GM12878 (cell line): ENCODE measurements at regions not wholly inside any gene's neighbourhood (a gene's known extent, or its start where the extent isn't known, plus 50 kb on each side); places are given as distances from the start of the nearest gene placed in this dataset.

Experiments used
- ATAC-seq: fragments of 200-7000 bp; cut with Tn5 transposase; 3 replicates; pipeline ENCODE4 v1.9.1; 2020; ENCODE audit warnings: mild to moderate bottlenecking, moderate library complexity
- BruUV-seq: library from RNA; stranded (reverse); fragments of 400-500 nt; replicated peaks from 2 replicates; lab custom pipeline; 2021; lab: Mats Ljungman, UMichigan
- CTCF ChIA-PET: fragments of 300-600 bp; sonication (Branson Sonifier 250); formaldehyde crosslinking; extraction: SDS; loops from one replicate; lab custom pipeline; 2021; ENCODE audit warnings: inconsistent platforms; lab: Yijun Ruan, JAX
- POLR2A ChIA-PET: fragments of 350-600 bp; formaldehyde crosslinking; extraction: SDS; loops from one replicate; lab custom pipeline; 2021; ENCODE audit warnings: inconsistent platforms; lab: Charles Lee
- RAD21 ChIA-PET: fragments of 300-600 bp; sonication (Branson Sonifier 250); formaldehyde crosslinking; loops from one replicate; lab custom pipeline; 2023; ENCODE audit warnings: antibody characterized with exemption; ENCODE audit not compliant: unreplicated experiment; lab: Charles Lee
- SMC1A ChIA-PET: fragments of 300-600 bp; sonication (Branson Sonifier 250); formaldehyde crosslinking; loops from one replicate; lab custom pipeline; 2023; ENCODE audit not compliant: unreplicated experiment, uncharacterized antibody; lab: Charles Lee
- DNase-seq: peaks from one replicate; pipeline ENCODE4 v3.0.0-alpha.2; 2011; ENCODE audit warnings: low read depth, low spot score
- FAIRE-seq: peaks from 3 replicates; lab custom pipeline; 2011; peaks lifted over from hg19 to GRCh38; lab: Jason Lieb, UNC
- H2AFZ ChIP-seq: 2 replicates; pipeline ENCODE4 v1.6.0; 2011; ENCODE audit warnings: low read depth, low read length, control low read depth; ENCODE audit not compliant: control insufficient read depth
- H3K27ac ChIP-seq: 2 replicates; pipeline ENCODE4 v1.5.1; 2011; ENCODE audit warnings: control low read depth; ENCODE audit not compliant: control insufficient read depth, insufficient read depth
- H3K27me3 ChIP-seq, 2 experiments: replicated peaks in 1 of 2; 2 replicates each; pipeline versions ENCODE4 v1.6.0 to v1.6.1; 2011; ENCODE audit warnings: low read length in 1 of 2; ENCODE audit not compliant: control insufficient read depth in 2 of 2, insufficient read depth in 2 of 2
- H3K36me3 ChIP-seq, 2 experiments: 2 replicates each; pipeline ENCODE4 v1.5.1; 2011; ENCODE audit warnings: low read length in 1 of 2; ENCODE audit not compliant: control insufficient read depth in 2 of 2, insufficient read depth in 2 of 2
- H3K4me1 ChIP-seq: 2 replicates; pipeline ENCODE4 v1.6.1; 2011; ENCODE audit warnings: mild to moderate bottlenecking, low read length, moderate library complexity, mixed read lengths; ENCODE audit not compliant: control insufficient read depth, insufficient read depth
- H3K4me2 ChIP-seq: 2 replicates; pipeline ENCODE4 v1.6.0; 2011; ENCODE audit warnings: control low read depth; ENCODE audit not compliant: control insufficient read depth, insufficient read depth
- H3K4me3 ChIP-seq: fragments of 200-600 bp; sonication (generic); 2 replicates; pipeline ENCODE4 v1.5.1; 2016
- H3K79me2 ChIP-seq: 2 replicates; pipeline ENCODE4 v1.6.0; 2011; ENCODE audit warnings: low read length; ENCODE audit not compliant: control insufficient read depth, insufficient read depth
- H3K9ac ChIP-seq: 2 replicates; pipeline ENCODE4 v1.8.0; 2011; ENCODE audit warnings: low read length, control low read depth, mixed read lengths; ENCODE audit not compliant: control insufficient read depth, insufficient read depth
- H3K9me3 ChIP-seq: replicated peaks from 3 replicates; pipeline ENCODE4 v1.5.1; 2011; ENCODE audit warnings: mild to moderate bottlenecking, low read length; ENCODE audit not compliant: control insufficient read depth, insufficient read depth
- H4K20me1 ChIP-seq: 2 replicates; pipeline ENCODE4 v1.6.0; 2011; ENCODE audit not compliant: control insufficient read depth, insufficient read depth
- BHLHE40 ChIP-seq, 2 experiments: fragments of 450-650 bp in 1 of 2; IDR thresholded peaks; 2 replicates each; pipeline ENCODE4 v1.6.1; 2011 to 2017; ENCODE audit warnings: low read depth in 2 of 2, borderline replicate concordance in 1 of 2, improper control_type of control experiment in 1 of 2, low read length in 1 of 2, mild to moderate bottlenecking in 1 of 2
- CHD1 ChIP-seq: IDR thresholded peaks from 2 replicates; pipeline ENCODE4 v1.6.1; 2012; ENCODE audit warnings: low read depth, low read length, improper control_type of control experiment
- CHD4 ChIP-seq: fragments of 200-600 bp; sonication (generic); IDR thresholded peaks from 2 replicates; pipeline ENCODE4 v1.6.1; 2016; ENCODE audit warnings: mild to moderate bottlenecking
- FOXM1 ChIP-seq: IDR thresholded peaks from 2 replicates; pipeline ENCODE4 v1.6.1; 2012; ENCODE audit warnings: low read depth, mild to moderate bottlenecking, inconsistent platforms, low read length, moderate library complexity
- HCFC1 ChIP-seq: fragments of 150-350 bp; IDR thresholded peaks from 2 replicates; pipeline ENCODE4 v1.6.1; 2014; ENCODE audit warnings: low read length
- MEF2A ChIP-seq: IDR thresholded peaks from 2 replicates; pipeline ENCODE4 v1.6.1; 2011; ENCODE audit warnings: low read depth, mild to moderate bottlenecking, low read length, moderate library complexity; ENCODE audit not compliant: insufficient read depth
- MXI1 ChIP-seq: fragments of 150-350 bp; IDR thresholded peaks from 2 replicates; pipeline ENCODE4 v1.6.1; 2011; ENCODE audit warnings: low read depth, mild to moderate bottlenecking, inconsistent platforms, low read length, improper control_type of control experiment
- STAT1 ChIP-seq: fragments of 450-650 bp; conservative IDR thresholded peaks from 2 replicates; pipeline ENCODE4 v1.6.1; 2014; ENCODE audit warnings: antibody characterized with exemption, mild to moderate bottlenecking
- STAT3 ChIP-seq: IDR thresholded peaks from 2 replicates; pipeline ENCODE4 v1.6.1; 2011; ENCODE audit warnings: low read depth, low read length, improper control_type of control experiment
- SUPT20H ChIP-seq: IDR thresholded peaks from 2 replicates; pipeline ENCODE4 v1.6.1; 2011; ENCODE audit warnings: low read depth, mild to moderate bottlenecking, low read length, moderate library complexity, borderline replicate concordance; ENCODE audit not compliant: control insufficient read depth
- ZNF24 ChIP-seq: fragments of 450-650 bp; IDR thresholded peaks from 2 replicates; pipeline ENCODE4 v1.6.1; 2017; ENCODE audit warnings: antibody characterized with exemption, mild to moderate bottlenecking
- ZSCAN29 ChIP-seq: fragments of 450-650 bp; IDR thresholded peaks from 2 replicates; pipeline ENCODE4 v1.6.1; 2017; ENCODE audit warnings: mild to moderate bottlenecking, moderate library complexity
- WGBS: methylation state at CpG from one replicate; pipeline ENCODE4 v1.1.6; 2016; ENCODE audit warnings: low lambda C conversion rate; ENCODE audit not compliant: insufficient replicate concordance, insufficient coverage; ENCODE audit errors: missing lambda C conversion rate; 5-methylcytosine and 5-hydroxymethylcytosine counted together
- in situ Hi-C: fragments of 300-500 bp; cut with MboI; formaldehyde crosslinking; loops from 9 replicates; pipeline ENCODE4 v1.14.3; 2018; ENCODE audit warnings: mixed read lengths
- intact Hi-C: fragments of 100-400 bp; cut with micrococcal nuclease; formaldehyde crosslinking; loops from one replicate; pipeline ENCODE4 v1.14.2; 2022; ENCODE audit not compliant: unreplicated experiment
- TF ChIP-seq, protein P1 (sequence below): IDR thresholded peaks from 2 replicates; pipeline ENCODE4 v1.6.1; 2012; ENCODE audit warnings: low read depth, low read length, improper control_type of control experiment
- TF ChIP-seq, protein P2 (sequence below): fragments of 450-650 bp; IDR thresholded peaks from 2 replicates; pipeline ENCODE4 v1.6.1; 2017; ENCODE audit warnings: mild to moderate bottlenecking, moderate library complexity

- FAIRE-seq: no peak
- ChIA-PET POLR2A (no interaction called here), SMC1A (no interaction called here), CTCF (no interaction called here), RAD21 (no interaction called here)
- intact Hi-C loops (no loop called here), in situ Hi-C loops (no loop called here)
- Histone ChIP-seq H3K9ac (no peak overlapping the region), H3K36me3 (no peaks in the 10 kb centered on the region), H3K27me3 (peaks cover 0 to 2% of the 10 kb centered on the region in 2 experiments; a peak in 2 of 4 replicates), H4K20me1 (no peaks in the 10 kb centered on the region), H2AFZ (no peak overlapping the region), H3K4me3 (no peak overlapping the region), H3K27ac (no peak overlapping the region), H3K79me2 (no peaks in the 10 kb centered on the region), H3K9me3 (no peaks in the 10 kb centered on the region), H3K4me2 (no peak overlapping the region), H3K4me1 (no peaks in the 10 kb centered on the region)
- no TSS peak for BruUV-seq
- 26% methylated on average over 4 of the region's 4 CpGs for WGBS
- ATAC-seq: no peak
- DNase-seq: no peak
- TF ChIP-seq BHLHE40 (IDR thresholded peaks at IDR 0.05; ENCODE audit: borderline replicate concordance in 1 of 2, low read depth in 2 of 2, low read length in 1 of 2): no peak
- no peak for TF ChIP-seq STAT3
- TF ChIP-seq ZNF24: no peak
- TF ChIP-seq CHD4: no peak
- TF ChIP-seq CHD1: no peak
- no peak for TF ChIP-seq SUPT20H
- TF ChIP-seq MXI1: no peak
- no peak for TF ChIP-seq STAT1
- no peak for TF ChIP-seq HCFC1
- TF ChIP-seq FOXM1: no peak
- TF ChIP-seq, protein P1, sequence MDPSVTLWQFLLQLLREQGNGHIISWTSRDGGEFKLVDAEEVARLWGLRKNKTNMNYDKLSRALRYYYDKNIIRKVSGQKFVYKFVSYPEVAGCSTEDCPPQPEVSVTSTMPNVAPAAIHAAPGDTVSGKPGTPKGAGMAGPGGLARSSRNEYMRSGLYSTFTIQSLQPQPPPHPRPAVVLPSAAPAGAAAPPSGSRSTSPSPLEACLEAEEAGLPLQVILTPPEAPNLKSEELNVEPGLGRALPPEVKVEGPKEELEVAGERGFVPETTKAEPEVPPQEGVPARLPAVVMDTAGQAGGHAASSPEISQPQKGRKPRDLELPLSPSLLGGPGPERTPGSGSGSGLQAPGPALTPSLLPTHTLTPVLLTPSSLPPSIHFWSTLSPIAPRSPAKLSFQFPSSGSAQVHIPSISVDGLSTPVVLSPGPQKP: no peak
- TF ChIP-seq ZSCAN29: no peak
- no peak for TF ChIP-seq MEF2A
- TF ChIP-seq, protein P2, sequence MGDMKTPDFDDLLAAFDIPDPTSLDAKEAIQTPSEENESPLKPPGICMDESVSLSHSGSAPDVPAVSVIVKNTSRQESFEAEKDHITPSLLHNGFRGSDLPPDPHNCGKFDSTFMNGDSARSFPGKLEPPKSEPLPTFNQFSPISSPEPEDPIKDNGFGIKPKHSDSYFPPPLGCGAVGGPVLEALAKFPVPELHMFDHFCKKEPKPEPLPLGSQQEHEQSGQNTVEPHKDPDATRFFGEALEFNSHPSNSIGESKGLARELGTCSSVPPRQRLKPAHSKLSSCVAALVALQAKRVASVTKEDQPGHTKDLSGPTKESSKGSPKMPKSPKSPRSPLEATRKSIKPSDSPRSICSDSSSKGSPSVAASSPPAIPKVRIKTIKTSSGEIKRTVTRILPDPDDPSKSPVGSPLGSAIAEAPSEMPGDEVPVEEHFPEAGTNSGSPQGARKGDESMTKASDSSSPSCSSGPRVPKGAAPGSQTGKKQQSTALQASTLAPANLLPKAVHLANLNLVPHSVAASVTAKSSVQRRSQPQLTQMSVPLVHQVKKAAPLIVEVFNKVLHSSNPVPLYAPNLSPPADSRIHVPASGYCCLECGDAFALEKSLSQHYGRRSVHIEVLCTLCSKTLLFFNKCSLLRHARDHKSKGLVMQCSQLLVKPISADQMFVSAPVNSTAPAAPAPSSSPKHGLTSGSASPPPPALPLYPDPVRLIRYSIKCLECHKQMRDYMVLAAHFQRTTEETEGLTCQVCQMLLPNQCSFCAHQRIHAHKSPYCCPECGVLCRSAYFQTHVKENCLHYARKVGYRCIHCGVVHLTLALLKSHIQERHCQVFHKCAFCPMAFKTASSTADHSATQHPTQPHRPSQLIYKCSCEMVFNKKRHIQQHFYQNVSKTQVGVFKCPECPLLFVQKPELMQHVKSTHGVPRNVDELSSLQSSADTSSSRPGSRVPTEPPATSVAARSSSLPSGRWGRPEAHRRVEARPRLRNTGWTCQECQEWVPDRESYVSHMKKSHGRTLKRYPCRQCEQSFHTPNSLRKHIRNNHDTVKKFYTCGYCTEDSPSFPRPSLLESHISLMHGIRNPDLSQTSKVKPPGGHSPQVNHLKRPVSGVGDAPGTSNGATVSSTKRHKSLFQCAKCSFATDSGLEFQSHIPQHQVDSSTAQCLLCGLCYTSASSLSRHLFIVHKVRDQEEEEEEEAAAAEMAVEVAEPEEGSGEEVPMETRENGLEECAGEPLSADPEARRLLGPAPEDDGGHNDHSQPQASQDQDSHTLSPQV: no peak
Observed at GRCh38 chr2:237259201-237259600, 154.8 kb downstream of the COL6A3 start.
